ENCODE measurements at regions not wholly inside any gene's neighbourhood (a gene's known extent, or its start where the extent isn't known, plus 50 kb on each side); places are given as distances from the start of the nearest gene placed in this dataset.

GRCh38 chrX:19291086-19291485 is 52.6 kb upstream of the PDHA1 start:
- Histone ChIP-seq H4K20me1 (ENCODE audit: insufficient read depth, low read length) (no peaks in the 10 kb centered on the region), H3K9me3 (ENCODE audit: insufficient read depth, low read length) (no peaks in the 10 kb centered on the region), H3K4me1 (ENCODE audit: low read length) (no peaks in the 10 kb centered on the region), H3K27ac (ENCODE audit: low read length) (no peak overlapping the region), H3K4me2 (ENCODE audit: low read length) (no peak overlapping the region), H3K36me3 (replicated peaks; ENCODE audit: low read depth, low read length) (no peaks in the 10 kb centered on the region), H3K27me3 (ENCODE audit: low read depth, low read length) (no peaks in the 10 kb centered on the region), H2AFZ (ENCODE audit: low read depth, low read length) (no peak overlapping the region), H3K79me2 (ENCODE audit: low read length) (no peaks in the 10 kb centered on the region), H3K9ac (ENCODE audit: low read length) (no peak overlapping the region), H3K4me3 (ENCODE audit: low read length) (no peak overlapping the region)
- TF ChIP-seq EZH2phosphoT487 (IDR thresholded peaks at IDR 0.05; ENCODE audit: low read depth), result no peak
- TF ChIP-seq CTCF (IDR thresholded peaks at IDR 0.05; ENCODE audit: low read depth, low read length), result no peak

GRCh38 chrX:19293606-19294325 is 50.0 kb upstream of the PDHA1 start:
- Histone ChIP-seq H3K9me3 (ENCODE audit: insufficient read depth, low read length) (no peaks in the 10 kb centered on the region), H3K79me2 (ENCODE audit: low read length) (no peaks in the 10 kb centered on the region), H2AFZ (ENCODE audit: low read depth, low read length) (no peak overlapping the region), H3K4me3 (ENCODE audit: low read length) (no peak overlapping the region), H3K4me1 (ENCODE audit: low read length) (no peaks in the 10 kb centered on the region), H3K27ac (ENCODE audit: low read length) (no peak overlapping the region), H4K20me1 (ENCODE audit: insufficient read depth, low read length) (no peaks in the 10 kb centered on the region), H3K36me3 (replicated peaks; ENCODE audit: low read depth, low read length) (no peaks in the 10 kb centered on the region), H3K27me3 (ENCODE audit: low read depth, low read length) (no peaks in the 10 kb centered on the region), H3K4me2 (ENCODE audit: low read length) (no peak overlapping the region), H3K9ac (ENCODE audit: low read length) (no peak overlapping the region)
- TF ChIP-seq EZH2phosphoT487 (IDR thresholded peaks at IDR 0.05; ENCODE audit: low read depth) (no peak), CTCF (IDR thresholded peaks at IDR 0.05; ENCODE audit: low read depth, low read length) (no peak)

Data from OCI-LY3 (cell line).